H1 (cell line): ENCODE measurements at regions not wholly inside any gene's neighbourhood (a gene's known extent, or its start where the extent isn't known, plus 50 kb on each side); places are given as distances from the start of the nearest gene placed in this dataset.

Experiments used
- CTCF ChIA-PET: fragments of 300-600 bp; sonication (Branson Sonifier 250); formaldehyde crosslinking; loops from one replicate; lab custom pipeline; 2021; ENCODE audit not compliant: partially characterized antibody; lab: Charles Lee
- POLR2A ChIA-PET: fragments of 300-600 bp; sonication (Branson Sonifier 250); formaldehyde crosslinking; loops from one replicate; lab custom pipeline; 2021; ENCODE audit warnings: inconsistent platforms; ENCODE audit not compliant: partially characterized antibody; lab: Charles Lee
- DNase-seq, 2 experiments: peaks; one replicate each; pipeline versions ENCODE4 v3.0.0 to v3.0.0-alpha.2; 2010 to 2022; ENCODE audit warnings: low spot score in 2 of 2, low read depth in 1 of 2, mixed read lengths in 1 of 2
- FAIRE-seq: peaks from 2 replicates; lab custom pipeline; 2011; peaks lifted over from hg19 to GRCh38; lab: Jason Lieb, UNC
- H2AFZ ChIP-seq: 2 replicates; pipeline ENCODE4 v1.8.1; 2012; ENCODE audit warnings: low read length, inconsistent platforms
- H2AK5ac ChIP-seq: 2 replicates; pipeline ENCODE4 v1.6.1; 2013; ENCODE audit warnings: low read depth, low read length
- H2BK120ac ChIP-seq: replicated peaks from 2 replicates; pipeline ENCODE3; 2013; ENCODE audit warnings: low read depth, low read length, inconsistent platforms
- H2BK12ac ChIP-seq: 2 replicates; pipeline ENCODE4 v1.6.1; 2013; ENCODE audit warnings: low read depth, low read length
- H2BK15ac ChIP-seq: 2 replicates; pipeline ENCODE4 v1.6.1; 2013; ENCODE audit warnings: low read length
- H2BK20ac ChIP-seq: 2 replicates; pipeline ENCODE4 v1.6.1; 2013; ENCODE audit warnings: low read length
- H2BK5ac ChIP-seq: 2 replicates; pipeline ENCODE4 v1.6.1; 2013; ENCODE audit warnings: low read depth, low read length
- H3K14ac ChIP-seq: 2 replicates; pipeline ENCODE4 v1.6.1; 2013; ENCODE audit warnings: inconsistent platforms; ENCODE audit not compliant: insufficient read length
- H3K18ac ChIP-seq: 2 replicates; pipeline ENCODE4 v1.6.1; 2013; ENCODE audit warnings: low read length; ENCODE audit errors: extremely low read depth
- H3K23ac ChIP-seq: 2 replicates; pipeline ENCODE4 v1.6.1; 2013; ENCODE audit warnings: inconsistent platforms; ENCODE audit not compliant: insufficient read length
- H3K23me2 ChIP-seq: 2 replicates; pipeline ENCODE4 v1.6.1; 2013; ENCODE audit warnings: low read depth, low read length
- H3K27ac ChIP-seq: 2 replicates; pipeline ENCODE4 v1.6.1; 2011; ENCODE audit warnings: low read depth, low read length, inconsistent platforms
- H3K27me3 ChIP-seq, 4 experiments: replicated peaks in 1 of 4; 1 replicate in 1 of 4; 2 replicates in 3 of 4; pipeline versions ENCODE4 v1.6.1 to v1.8.1; 2011 to 2013; ENCODE audit warnings: low read length in 3 of 4, mild to moderate bottlenecking in 3 of 4, inconsistent platforms in 2 of 4, mixed read lengths in 2 of 4, moderate library complexity in 1 of 4; ENCODE audit not compliant: control insufficient read depth in 3 of 4, insufficient read depth in 3 of 4; ENCODE audit errors: extremely low read depth in 1 of 4
- H3K36me3 ChIP-seq, 4 experiments: 2 replicates each; pipeline versions ENCODE4 v1.6.1 to v1.8.1; 2011 to 2013; ENCODE audit warnings: mild to moderate bottlenecking in 4 of 4, low read length in 3 of 4, moderate library complexity in 2 of 4, control low read depth in 1 of 4, inconsistent platforms in 1 of 4; ENCODE audit not compliant: insufficient read depth in 4 of 4, control insufficient read depth in 2 of 4
- H3K4ac ChIP-seq: replicated peaks from 2 replicates; pipeline ENCODE3; 2013; ENCODE audit warnings: low read length, low read depth, mixed read lengths, inconsistent platforms; ENCODE audit not compliant: insufficient read length
- H3K4me1 ChIP-seq, 4 experiments: replicated peaks in 1 of 4; 1 replicate in 1 of 4; 2 replicates in 3 of 4; pipeline versions ENCODE4 v1.6.1 to v1.8.1; 2011 to 2013; ENCODE audit warnings: low read length in 3 of 4, inconsistent platforms in 2 of 4, mixed read lengths in 1 of 4; ENCODE audit not compliant: insufficient read depth in 4 of 4, control insufficient read depth in 3 of 4
- H3K4me2 ChIP-seq, 2 experiments: 2 replicates each; pipeline versions ENCODE4 v1.6.1 to v1.8.1; 2011 to 2013; ENCODE audit warnings: low read depth in 2 of 2, low read length in 2 of 2, control low read depth in 1 of 2, inconsistent platforms in 1 of 2, mild to moderate bottlenecking in 1 of 2; ENCODE audit not compliant: insufficient read depth in 1 of 2
- H3K4me3 ChIP-seq, 4 experiments: fragments of 200-600, 300-600 bp in 1 of 4; sonication (generic), shearing (Covaris generic), sonication (Bioruptor Twin) in 1 of 4; 2 replicates each; pipeline versions ENCODE4 v1.5.1 to v1.8.1; 2011 to 2016; ENCODE audit warnings: low read length in 4 of 4, low read depth in 3 of 4, control low read depth in 2 of 4, inconsistent platforms in 2 of 4, mild to moderate bottlenecking in 2 of 4, mixed read lengths in 1 of 4, moderate library complexity in 1 of 4; ENCODE audit not compliant: insufficient read depth in 2 of 4; ENCODE audit errors: extremely low read depth in 1 of 4
- H3K56ac ChIP-seq: replicated peaks from 2 replicates; pipeline ENCODE3; 2013; ENCODE audit warnings: low read depth, mild to moderate bottlenecking, mixed read lengths, low read length, inconsistent platforms; ENCODE audit not compliant: insufficient read length
- H3K79me1 ChIP-seq: 2 replicates; pipeline ENCODE4 v1.6.1; 2013; ENCODE audit warnings: low read depth, low read length, control low read depth
- H3K79me2 ChIP-seq, 2 experiments: 2 replicates each; pipeline versions ENCODE4 v1.6.1 to v1.8.1; 2012 to 2013; ENCODE audit warnings: low read length in 2 of 2, mild to moderate bottlenecking in 2 of 2, inconsistent platforms in 1 of 2; ENCODE audit not compliant: insufficient read depth in 2 of 2, control insufficient read depth in 1 of 2
- H3K9ac ChIP-seq, 4 experiments: replicated peaks in 1 of 4; 1 replicate in 1 of 4; 2 replicates in 3 of 4; pipeline versions ENCODE4 v1.6.1 to v1.8.1; 2011 to 2013; ENCODE audit warnings: low read depth in 3 of 4, low read length in 3 of 4, control low read depth in 2 of 4, mild to moderate bottlenecking in 2 of 4, moderate library complexity in 2 of 4, inconsistent platforms in 1 of 4; ENCODE audit errors: extremely low read depth in 1 of 4
- H3K9me3 ChIP-seq, 2 experiments: 2 replicates each; pipeline versions ENCODE4 v1.6.1 to v1.8.1; 2012 to 2013; ENCODE audit warnings: mild to moderate bottlenecking in 2 of 2, moderate library complexity in 2 of 2, control low read depth in 1 of 2, inconsistent platforms in 1 of 2, low read depth in 1 of 2, low read length in 1 of 2, mixed read lengths in 1 of 2; ENCODE audit not compliant: insufficient read depth in 2 of 2
- H4K20me1 ChIP-seq, 2 experiments: replicated peaks in 1 of 2; 2 replicates each; pipeline versions ENCODE3 to v1.8.1; 2011 to 2013; ENCODE audit warnings: inconsistent platforms in 2 of 2, low read length in 2 of 2, mild to moderate bottlenecking in 1 of 2; ENCODE audit not compliant: insufficient read depth in 2 of 2, control insufficient read depth in 1 of 2
- H4K5ac ChIP-seq: 2 replicates; pipeline ENCODE4 v1.6.1; 2013; ENCODE audit warnings: low read length, low read depth, mixed read lengths, inconsistent platforms; ENCODE audit not compliant: insufficient read length
- H4K8ac ChIP-seq: 2 replicates; pipeline ENCODE4 v1.8.0; 2013; ENCODE audit warnings: mild to moderate bottlenecking, moderate library complexity, low read length, inconsistent platforms; ENCODE audit not compliant: insufficient read depth; ENCODE audit errors: extremely low read depth
- H4K91ac ChIP-seq: replicated peaks from 2 replicates; pipeline ENCODE3; 2013; ENCODE audit warnings: low read length, mixed read lengths, inconsistent platforms; ENCODE audit not compliant: insufficient read length
- BACH1 ChIP-seq: IDR thresholded peaks from 2 replicates; pipeline ENCODE4 v1.6.1; 2012; ENCODE audit warnings: low read length, improper control_type of control experiment
- EGR1 ChIP-seq: IDR thresholded peaks from 2 replicates; pipeline ENCODE4 v1.6.1; 2011; ENCODE audit warnings: low read depth, low read length, borderline replicate concordance
- JUND ChIP-seq: IDR thresholded peaks from 2 replicates; pipeline ENCODE4 v1.6.1; 2011; ENCODE audit warnings: mild to moderate bottlenecking, improper control_type of control experiment, low read length
- KDM1A ChIP-seq: fragments of 200-600, 300-600 bp; sonication (generic); IDR thresholded peaks from 2 replicates; pipeline ENCODE4 v1.7.1; 2016; ENCODE audit warnings: mild to moderate bottlenecking, low read length, borderline replicate concordance
- POLR2A ChIP-seq, 2 experiments: IDR thresholded peaks; 1 replicate in 1 of 2; 2 replicates in 1 of 2; pipeline ENCODE4 v1.6.1; 2011; ENCODE audit warnings: low read depth in 2 of 2, low read length in 2 of 2, mild to moderate bottlenecking in 2 of 2; ENCODE audit errors: control extremely low read depth in 1 of 2
- WGBS, 2 experiments: shearing (Covaris generic) in 1 of 2; methylation state at CpG; one replicate each; pipeline versions ENCODE4 v1.1.6 to v1.1.7; 2013 to 2015; ENCODE audit warnings: low lambda C conversion rate in 2 of 2, mixed read lengths in 2 of 2, inconsistent platforms in 1 of 2, low coverage in 1 of 2, missing lambda C conversion rate in 1 of 2; ENCODE audit not compliant: insufficient replicate concordance in 2 of 2, insufficient coverage in 1 of 2, insufficient read length in 1 of 2; ENCODE audit errors: extremely low coverage in 1 of 2, missing lambda C conversion rate in 1 of 2; 5-methylcytosine and 5-hydroxymethylcytosine counted together

GRCh38 chr18:77918730-77919129 lies 669.1 kb downstream of the GALR1 start:
- H3K79me1 ChIP-seq: no peaks in the 10 kb centered on the region
- no peak overlapping the region for H2BK120ac ChIP-seq
- H3K4me1 ChIP-seq: no peaks in the 10 kb centered on the region
- FAIRE-seq (no peak), DNase-seq (no peak)
- WGBS, 2 experiments: 88% methylated on average over 5 of the region's 5 CpGs; no CpG with 5 or more reads in 1 of the 2 experiments
- H4K5ac ChIP-seq: no peak overlapping the region
- no peak overlapping the region for H4K91ac ChIP-seq
- H4K8ac ChIP-seq: no peak overlapping the region
- H3K27ac ChIP-seq: no peak overlapping the region
- no peak overlapping the region for H2BK5ac ChIP-seq
- H2BK12ac ChIP-seq: no peak overlapping the region
- no peak overlapping the region for H3K4ac ChIP-seq
- no peak overlapping the region for H2BK20ac ChIP-seq
- H2AFZ ChIP-seq: no peak overlapping the region
- H3K9ac ChIP-seq: no peak overlapping the region
- H4K20me1 ChIP-seq: no peaks in the 10 kb centered on the region
- no peak overlapping the region for H2AK5ac ChIP-seq
- no peak for TF ChIP-seq BACH1
- no peak for TF ChIP-seq JUND
- no peak for TF ChIP-seq KDM1A
- no peak for TF ChIP-seq POLR2A (IDR thresholded peaks at IDR 0.05; ENCODE audit: control extremely low read depth in 1 of 2, low read depth in 2 of 2, low read length in 2 of 2)
- no peak for TF ChIP-seq EGR1
- no peak overlapping the region for H2BK15ac ChIP-seq
- no peaks in the 10 kb centered on the region for H3K9me3 ChIP-seq
- H3K79me2 ChIP-seq: no peaks in the 10 kb centered on the region
- H3K23me2 ChIP-seq: no peaks in the 10 kb centered on the region
- no peaks in the 10 kb centered on the region for H3K27me3 ChIP-seq
- no peak overlapping the region for H3K14ac ChIP-seq
- no peak overlapping the region for H3K18ac ChIP-seq
- ChIA-PET CTCF (interaction anchor here (1.6 kb wide), 1 partner anchor 10 kb away, joined by 3 read pairs; no protein-coding TSS in a partner anchor), POLR2A (no interaction called here)
- H3K4me2 ChIP-seq: no peak overlapping the region
- no peak overlapping the region for H3K56ac ChIP-seq
- H3K36me3 ChIP-seq: no peaks in the 10 kb centered on the region
- no peak overlapping the region for H3K4me3 ChIP-seq
- H3K23ac ChIP-seq: no peak overlapping the region
